A673 (cell line): ENCODE measurements at regions not wholly inside any gene's neighbourhood (a gene's known extent, or its start where the extent isn't known, plus 50 kb on each side); places are given as distances from the start of the nearest gene placed in this dataset.

ENCODE experiments used
- BruUV-seq: library from RNA; stranded (reverse); fragments of 400-500 nt; replicated peaks from 2 replicates; lab custom pipeline; 2021; lab: Mats Ljungman, UMichigan
- CTCF ChIA-PET: fragments of 300-600 bp; sonication (Branson Sonifier 250); formaldehyde crosslinking; loops from one replicate; lab custom pipeline; 2022; ENCODE audit warnings: antibody characterized with exemption; lab: Charles Lee
- POLR2A ChIA-PET: fragments of 300-600 bp; sonication (Branson Sonifier 250); formaldehyde crosslinking; loops from one replicate; lab custom pipeline; 2022; ENCODE audit warnings: antibody characterized with exemption; ENCODE audit not compliant: low non-redundant PET; lab: Charles Lee
- DNase-seq: peaks from one replicate; pipeline ENCODE4 v3.0.0-alpha.2; 2015; ENCODE audit warnings: low spot score
- H3K27ac ChIP-seq: fragments of 200-600 bp; sonication (generic); 2 replicates; pipeline ENCODE4 v1.5.1; 2016; ENCODE audit warnings: mixed run types, low read depth, mild to moderate bottlenecking, mixed read lengths, antibody characterized with exemption, low read length; ENCODE audit not compliant: poor library complexity, severe bottlenecking
- H3K27me3 ChIP-seq: fragments of 200-600 bp; sonication (generic); replicated peaks from 2 replicates; pipeline ENCODE4 v1.6.1; 2017; ENCODE audit warnings: mixed run types, low read depth, mild to moderate bottlenecking, mixed read lengths, antibody characterized with exemption, low read length; ENCODE audit not compliant: insufficient read depth, poor library complexity
- H3K36me3 ChIP-seq: fragments of 200-600 bp; sonication (generic); 2 replicates; pipeline ENCODE4 v1.6.1; 2016; ENCODE audit warnings: mixed run types, mild to moderate bottlenecking, mixed read lengths, antibody characterized with exemption, low read length; ENCODE audit not compliant: insufficient read depth, poor library complexity, severe bottlenecking
- H3K4me1 ChIP-seq: fragments of 200-600 bp; sonication (generic); 2 replicates; pipeline ENCODE4 v1.6.1; 2017; ENCODE audit warnings: mixed run types, mild to moderate bottlenecking, mixed read lengths, antibody characterized with exemption, low read length; ENCODE audit not compliant: insufficient read depth, poor library complexity, severe bottlenecking
- H3K4me3 ChIP-seq: fragments of 200-600 bp; sonication (generic); 2 replicates; pipeline ENCODE4 v1.5.1; 2016; ENCODE audit warnings: low read depth, mixed run types, mild to moderate bottlenecking, mixed read lengths, low read length; ENCODE audit not compliant: poor library complexity, severe bottlenecking
- H3K9me3 ChIP-seq: fragments of 200-600 bp; sonication (generic); 2 replicates; pipeline ENCODE4 v1.6.1; 2016; ENCODE audit warnings: mixed run types, low read depth, mild to moderate bottlenecking, mixed read lengths, antibody characterized with exemption, low read length; ENCODE audit not compliant: poor library complexity, severe bottlenecking
- EZH2 ChIP-seq: fragments of 200-600 bp; sonication (generic); IDR thresholded peaks from 2 replicates; pipeline ENCODE4 v1.6.1; 2017; ENCODE audit warnings: borderline replicate concordance, low read depth, mild to moderate bottlenecking, mixed read lengths, antibody characterized with exemption, low read length; ENCODE audit not compliant: poor library complexity, severe bottlenecking
- intact Hi-C: fragments of 100-400 bp; cut with micrococcal nuclease; formaldehyde crosslinking; loops from one replicate; pipeline ENCODE4 v1.10.0; 2022; ENCODE audit not compliant: unreplicated experiment
- TF ChIP-seq, protein P1 (sequence below): fragments of 300-800, 200-600 bp; sonication (generic); conservative IDR thresholded peaks from 2 replicates; pipeline ENCODE4 v1.5.1; 2017; ENCODE audit warnings: low read depth, mild to moderate bottlenecking, antibody characterized with exemption, low read length, moderate library complexity, mixed read lengths

DNA sequence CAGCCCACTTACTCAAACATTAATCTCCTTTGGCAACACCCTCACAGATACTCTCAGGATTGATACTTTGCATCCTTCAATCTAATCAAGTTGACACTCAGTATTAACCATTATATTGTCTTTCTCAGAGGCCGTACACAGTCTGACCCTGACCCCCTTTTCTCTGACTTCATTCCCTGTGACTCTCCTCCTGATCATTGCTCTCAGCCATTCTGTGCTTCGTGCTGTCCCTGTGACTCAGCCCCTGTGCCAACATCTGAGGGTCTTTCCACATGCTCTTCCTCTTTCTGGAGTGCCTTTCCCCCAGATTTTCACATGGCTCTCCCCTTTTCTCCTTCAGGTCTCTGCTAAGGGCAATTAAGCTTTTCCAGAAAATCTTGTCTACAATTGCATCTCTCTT lies 289.0 kb upstream of the PHYHIPL start:
- CTCF ChIA-PET = no interaction called here
- intact Hi-C loops = no loop called here

DNA sequence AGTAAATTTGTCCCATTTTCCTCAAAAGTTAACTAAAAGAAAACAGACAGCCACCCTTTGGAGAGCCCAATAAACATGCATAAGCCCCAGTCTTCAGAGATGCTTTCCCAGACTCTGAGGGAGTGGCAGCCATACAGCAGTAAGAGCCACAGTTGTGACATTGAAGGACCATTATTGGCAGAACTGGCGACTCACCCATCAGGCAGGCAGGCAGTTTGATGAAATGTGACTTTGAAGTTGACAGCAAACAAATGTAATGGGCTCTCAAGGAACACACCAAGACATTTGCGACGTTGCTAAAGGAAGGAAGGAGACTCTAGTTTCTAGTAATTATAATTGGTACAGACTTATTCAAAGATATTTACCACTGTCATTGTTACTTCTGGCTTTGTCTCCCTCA lies 287.5 kb upstream of the PHYHIPL start:
- intact Hi-C loops = no loop called here
- POLR2A ChIA-PET = no interaction called here

More for the DNA sequence above, 289.0 kb upstream of the PHYHIPL start:
- peaks cover 19% of the 10 kb centered on the region for H3K27me3 ChIP-seq
- TF ChIP-seq, protein P1, sequence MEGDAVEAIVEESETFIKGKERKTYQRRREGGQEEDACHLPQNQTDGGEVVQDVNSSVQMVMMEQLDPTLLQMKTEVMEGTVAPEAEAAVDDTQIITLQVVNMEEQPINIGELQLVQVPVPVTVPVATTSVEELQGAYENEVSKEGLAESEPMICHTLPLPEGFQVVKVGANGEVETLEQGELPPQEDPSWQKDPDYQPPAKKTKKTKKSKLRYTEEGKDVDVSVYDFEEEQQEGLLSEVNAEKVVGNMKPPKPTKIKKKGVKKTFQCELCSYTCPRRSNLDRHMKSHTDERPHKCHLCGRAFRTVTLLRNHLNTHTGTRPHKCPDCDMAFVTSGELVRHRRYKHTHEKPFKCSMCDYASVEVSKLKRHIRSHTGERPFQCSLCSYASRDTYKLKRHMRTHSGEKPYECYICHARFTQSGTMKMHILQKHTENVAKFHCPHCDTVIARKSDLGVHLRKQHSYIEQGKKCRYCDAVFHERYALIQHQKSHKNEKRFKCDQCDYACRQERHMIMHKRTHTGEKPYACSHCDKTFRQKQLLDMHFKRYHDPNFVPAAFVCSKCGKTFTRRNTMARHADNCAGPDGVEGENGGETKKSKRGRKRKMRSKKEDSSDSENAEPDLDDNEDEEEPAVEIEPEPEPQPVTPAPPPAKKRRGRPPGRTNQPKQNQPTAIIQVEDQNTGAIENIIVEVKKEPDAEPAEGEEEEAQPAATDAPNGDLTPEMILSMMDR = no peak
- no peak for TF ChIP-seq EZH2
- no peak overlapping the region for H3K4me3 ChIP-seq
- no TSS peak for BruUV-seq
- DNase-seq = no peak
- no peaks in the 10 kb centered on the region for H3K4me1 ChIP-seq
- H3K27ac ChIP-seq = no peak overlapping the region
- POLR2A ChIA-PET = no interaction called here
- no peaks in the 10 kb centered on the region for H3K9me3 ChIP-seq
- no peaks in the 10 kb centered on the region for H3K36me3 ChIP-seq

DNA sequence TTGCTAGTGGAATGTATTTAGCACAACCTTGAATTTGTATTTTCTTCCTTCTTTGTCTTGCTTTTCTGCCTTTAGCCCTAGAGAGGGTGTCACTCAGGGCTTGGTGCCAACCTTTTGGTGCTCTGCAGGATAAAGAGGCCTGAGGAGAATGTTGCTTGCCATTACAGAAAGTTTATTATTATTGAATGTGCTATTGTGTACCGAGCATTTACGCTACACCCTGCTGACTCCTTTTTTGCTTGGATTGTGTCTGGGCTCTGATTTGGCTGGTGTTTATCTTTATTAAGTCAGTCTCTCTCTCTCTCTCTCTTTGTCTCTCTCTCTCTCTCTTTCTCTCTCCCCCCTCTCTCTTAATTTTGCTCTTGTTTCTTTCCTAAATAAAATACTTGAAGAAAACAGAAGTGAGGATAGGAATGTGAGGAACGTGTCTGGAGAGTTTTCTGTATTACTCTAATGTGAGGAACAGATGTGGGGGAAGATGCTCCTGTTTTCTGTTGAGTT lies 284.4 kb upstream of the PHYHIPL start:
- CTCF ChIA-PET = interaction anchor here (0.7 kb wide), 1 partner anchor 952 kb away, joined by 4 read pairs; no protein-coding TSS in a partner anchor
- no peaks in the 10 kb centered on the region for H3K9me3 ChIP-seq
- POLR2A ChIA-PET = no interaction called here
- H3K27me3 ChIP-seq = peaks cover 4% of the 10 kb centered on the region
- no peak for TF ChIP-seq EZH2
- TF ChIP-seq, protein P1 = no peak
- H3K4me1 ChIP-seq = no peaks in the 10 kb centered on the region
- intact Hi-C loops = no loop called here
- H3K27ac ChIP-seq = no peak overlapping the region
- peak; percentile 3 for DNase-seq
- H3K36me3 ChIP-seq = no peaks in the 10 kb centered on the region
- no peak overlapping the region for H3K4me3 ChIP-seq
- BruUV-seq = no TSS peak

More for the DNA sequence above, 287.5 kb upstream of the PHYHIPL start:
- no peak for DNase-seq
- H3K4me1 ChIP-seq = no peaks in the 10 kb centered on the region
- H3K27me3 ChIP-seq = peaks cover 19% of the 10 kb centered on the region
- no TSS peak for BruUV-seq
- CTCF ChIA-PET = no interaction called here
- TF ChIP-seq, protein P1 = no peak
- no peak overlapping the region for H3K4me3 ChIP-seq
- no peak overlapping the region for H3K27ac ChIP-seq
- H3K36me3 ChIP-seq = no peaks in the 10 kb centered on the region
- no peaks in the 10 kb centered on the region for H3K9me3 ChIP-seq
